ENCODE measurements at regions not wholly inside any gene's neighbourhood (a gene's known extent, or its start where the extent isn't known, plus 50 kb on each side); places are given as distances from the start of the nearest gene placed in this dataset.

DNA sequence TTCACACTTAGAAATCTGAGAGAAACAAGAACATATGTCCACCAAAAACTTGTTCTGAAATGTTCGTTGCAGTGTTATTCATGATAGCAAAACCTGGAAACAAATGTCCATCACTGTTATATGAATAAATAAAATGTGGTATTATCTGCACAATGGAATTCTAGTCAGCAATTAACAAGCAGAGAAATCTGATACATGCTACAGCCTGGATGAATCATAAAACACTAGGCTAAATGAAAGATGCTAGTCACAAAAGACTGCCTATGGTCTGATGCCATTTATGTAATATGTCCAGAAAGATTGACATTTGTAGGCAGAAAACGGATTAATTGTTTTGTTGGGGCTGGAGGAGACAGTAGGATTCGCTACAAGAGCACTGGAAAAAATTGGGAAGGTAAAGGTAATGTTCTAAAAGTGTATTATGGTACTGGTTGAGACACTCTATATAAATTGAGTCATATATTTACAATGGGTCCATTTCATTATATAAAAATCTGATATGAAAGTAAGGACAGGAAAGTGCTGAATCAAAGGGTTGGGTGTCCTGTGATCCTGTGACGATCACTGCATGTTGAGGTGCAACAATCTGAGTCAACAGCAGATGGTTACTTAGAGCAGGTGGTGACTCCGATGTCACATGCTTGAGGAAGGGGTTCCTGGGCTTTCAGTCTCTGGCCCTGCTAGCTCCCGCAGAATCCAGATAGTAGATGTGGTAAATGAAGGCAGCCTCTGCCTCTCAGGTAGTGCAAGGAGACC, 102.1 kb upstream of the NBPF4 start:
- H3K9me2 ChIP-seq (ENCODE audit: insufficient read depth): no peaks in the 10 kb centered on the region
- Mint-ChIP-seq H3K4me3 (no peak overlapping the region), H3K4me1 (no peaks in the 10 kb centered on the region; the same call in 2 of the 3 replicates), H3K27ac (no peak overlapping the region), H3K9me3 (no peaks in the 10 kb centered on the region; the same call in 2 of the 3 replicates), H3K27me3 (ENCODE audit: insufficient read depth, low read depth, poor library complexity) (no peaks in the 10 kb centered on the region), H3K36me3 (ENCODE audit: low read depth) (no peaks in the 10 kb centered on the region)
- no peaks in the 10 kb centered on the region for H4K20me1 ChIP-seq (replicated peaks; ENCODE audit: insufficient read depth)
- no peaks in the 10 kb centered on the region for H3K36me3 ChIP-seq (ENCODE audit: insufficient read depth)
- H3K27ac ChIP-seq (ENCODE audit: low read depth): no peak overlapping the region
- no peaks in the 10 kb centered on the region for H3K4me1 ChIP-seq (ENCODE audit: insufficient read depth)
- H3F3A ChIP-seq (replicated peaks; ENCODE audit: low read depth): no peaks in the 10 kb centered on the region
- no peak overlapping the region for H3K4me2 ChIP-seq
- TF ChIP-seq, protein P1, sequence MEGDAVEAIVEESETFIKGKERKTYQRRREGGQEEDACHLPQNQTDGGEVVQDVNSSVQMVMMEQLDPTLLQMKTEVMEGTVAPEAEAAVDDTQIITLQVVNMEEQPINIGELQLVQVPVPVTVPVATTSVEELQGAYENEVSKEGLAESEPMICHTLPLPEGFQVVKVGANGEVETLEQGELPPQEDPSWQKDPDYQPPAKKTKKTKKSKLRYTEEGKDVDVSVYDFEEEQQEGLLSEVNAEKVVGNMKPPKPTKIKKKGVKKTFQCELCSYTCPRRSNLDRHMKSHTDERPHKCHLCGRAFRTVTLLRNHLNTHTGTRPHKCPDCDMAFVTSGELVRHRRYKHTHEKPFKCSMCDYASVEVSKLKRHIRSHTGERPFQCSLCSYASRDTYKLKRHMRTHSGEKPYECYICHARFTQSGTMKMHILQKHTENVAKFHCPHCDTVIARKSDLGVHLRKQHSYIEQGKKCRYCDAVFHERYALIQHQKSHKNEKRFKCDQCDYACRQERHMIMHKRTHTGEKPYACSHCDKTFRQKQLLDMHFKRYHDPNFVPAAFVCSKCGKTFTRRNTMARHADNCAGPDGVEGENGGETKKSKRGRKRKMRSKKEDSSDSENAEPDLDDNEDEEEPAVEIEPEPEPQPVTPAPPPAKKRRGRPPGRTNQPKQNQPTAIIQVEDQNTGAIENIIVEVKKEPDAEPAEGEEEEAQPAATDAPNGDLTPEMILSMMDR (conservative IDR thresholded peaks at IDR 0.05; ENCODE audit: low read depth in 2 of 2): no peak
- TF ChIP-seq EZH2phosphoT487 (IDR thresholded peaks at IDR 0.05; ENCODE audit: unreplicated experiment) (no peak), ZNF462 (CRISPR knock-in tag; IDR thresholded peaks at IDR 0.05) (no peak), ZNF114 (CRISPR knock-in tag; IDR thresholded peaks at IDR 0.05) (no peak), EZH2 (IDR thresholded peaks at IDR 0.05; ENCODE audit: low read depth, unreplicated experiment) (no peak), CREB1 (CRISPR knock-in tag; IDR thresholded peaks at IDR 0.05; ENCODE audit: low read depth) (no peak), STAT1 (IDR thresholded peaks at IDR 0.05; ENCODE audit: unreplicated experiment) (no peak), ZNF331 (CRISPR knock-in tag; IDR thresholded peaks at IDR 0.05; ENCODE audit: low read depth) (no peak)
- TF ChIP-seq, protein P2, sequence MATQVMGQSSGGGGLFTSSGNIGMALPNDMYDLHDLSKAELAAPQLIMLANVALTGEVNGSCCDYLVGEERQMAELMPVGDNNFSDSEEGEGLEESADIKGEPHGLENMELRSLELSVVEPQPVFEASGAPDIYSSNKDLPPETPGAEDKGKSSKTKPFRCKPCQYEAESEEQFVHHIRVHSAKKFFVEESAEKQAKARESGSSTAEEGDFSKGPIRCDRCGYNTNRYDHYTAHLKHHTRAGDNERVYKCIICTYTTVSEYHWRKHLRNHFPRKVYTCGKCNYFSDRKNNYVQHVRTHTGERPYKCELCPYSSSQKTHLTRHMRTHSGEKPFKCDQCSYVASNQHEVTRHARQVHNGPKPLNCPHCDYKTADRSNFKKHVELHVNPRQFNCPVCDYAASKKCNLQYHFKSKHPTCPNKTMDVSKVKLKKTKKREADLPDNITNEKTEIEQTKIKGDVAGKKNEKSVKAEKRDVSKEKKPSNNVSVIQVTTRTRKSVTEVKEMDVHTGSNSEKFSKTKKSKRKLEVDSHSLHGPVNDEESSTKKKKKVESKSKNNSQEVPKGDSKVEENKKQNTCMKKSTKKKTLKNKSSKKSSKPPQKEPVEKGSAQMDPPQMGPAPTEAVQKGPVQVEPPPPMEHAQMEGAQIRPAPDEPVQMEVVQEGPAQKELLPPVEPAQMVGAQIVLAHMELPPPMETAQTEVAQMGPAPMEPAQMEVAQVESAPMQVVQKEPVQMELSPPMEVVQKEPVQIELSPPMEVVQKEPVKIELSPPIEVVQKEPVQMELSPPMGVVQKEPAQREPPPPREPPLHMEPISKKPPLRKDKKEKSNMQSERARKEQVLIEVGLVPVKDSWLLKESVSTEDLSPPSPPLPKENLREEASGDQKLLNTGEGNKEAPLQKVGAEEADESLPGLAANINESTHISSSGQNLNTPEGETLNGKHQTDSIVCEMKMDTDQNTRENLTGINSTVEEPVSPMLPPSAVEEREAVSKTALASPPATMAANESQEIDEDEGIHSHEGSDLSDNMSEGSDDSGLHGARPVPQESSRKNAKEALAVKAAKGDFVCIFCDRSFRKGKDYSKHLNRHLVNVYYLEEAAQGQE (IDR thresholded peaks at IDR 0.05; ENCODE audit: unreplicated experiment): no peak
- DNase-seq (ENCODE audit: low spot score): no peak
- ATAC-seq: no peak
- H3K4me3 ChIP-seq: no peak overlapping the region
- no peaks in the 10 kb centered on the region for H3K27me3 ChIP-seq (ENCODE audit: insufficient read depth)
- no peak overlapping the region for H2AFZ ChIP-seq
- H3K79me2 ChIP-seq (replicated peaks; ENCODE audit: insufficient read depth): no peaks in the 10 kb centered on the region
